ENCODE measurements at regions not wholly inside any gene's neighbourhood (a gene's known extent, or its start where the extent isn't known, plus 50 kb on each side); places are given as distances from the start of the nearest gene placed in this dataset.

DNA sequence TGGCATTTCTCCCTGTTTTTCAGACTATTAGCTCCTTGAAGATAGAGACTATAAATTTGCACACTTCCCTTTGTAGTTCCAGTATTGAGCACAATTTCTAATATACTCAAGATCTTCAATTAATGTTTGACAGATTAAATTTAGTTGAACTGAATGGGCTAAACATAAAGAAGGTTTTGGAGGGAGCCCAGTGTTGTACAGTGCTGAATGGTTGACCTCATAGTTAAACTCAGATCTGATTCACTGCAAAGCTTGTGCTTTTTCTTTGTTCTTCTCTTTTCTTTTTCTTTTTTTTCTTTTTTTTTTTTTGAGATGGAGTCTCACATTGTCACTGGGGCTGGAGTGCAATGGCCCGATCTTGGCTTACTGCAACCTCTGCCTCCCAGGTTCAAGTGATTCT lies 411.7 kb upstream of the ZNF462 start:
- TF ChIP-seq, protein P1, sequence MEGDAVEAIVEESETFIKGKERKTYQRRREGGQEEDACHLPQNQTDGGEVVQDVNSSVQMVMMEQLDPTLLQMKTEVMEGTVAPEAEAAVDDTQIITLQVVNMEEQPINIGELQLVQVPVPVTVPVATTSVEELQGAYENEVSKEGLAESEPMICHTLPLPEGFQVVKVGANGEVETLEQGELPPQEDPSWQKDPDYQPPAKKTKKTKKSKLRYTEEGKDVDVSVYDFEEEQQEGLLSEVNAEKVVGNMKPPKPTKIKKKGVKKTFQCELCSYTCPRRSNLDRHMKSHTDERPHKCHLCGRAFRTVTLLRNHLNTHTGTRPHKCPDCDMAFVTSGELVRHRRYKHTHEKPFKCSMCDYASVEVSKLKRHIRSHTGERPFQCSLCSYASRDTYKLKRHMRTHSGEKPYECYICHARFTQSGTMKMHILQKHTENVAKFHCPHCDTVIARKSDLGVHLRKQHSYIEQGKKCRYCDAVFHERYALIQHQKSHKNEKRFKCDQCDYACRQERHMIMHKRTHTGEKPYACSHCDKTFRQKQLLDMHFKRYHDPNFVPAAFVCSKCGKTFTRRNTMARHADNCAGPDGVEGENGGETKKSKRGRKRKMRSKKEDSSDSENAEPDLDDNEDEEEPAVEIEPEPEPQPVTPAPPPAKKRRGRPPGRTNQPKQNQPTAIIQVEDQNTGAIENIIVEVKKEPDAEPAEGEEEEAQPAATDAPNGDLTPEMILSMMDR (IDR thresholded peaks at IDR 0.05; ENCODE audit: insufficient read depth, missing control alignments): no peak
- FAIRE-seq (no peak), DNase-seq (ENCODE audit: insufficient read length, low spot score) (no peak)

DNA sequence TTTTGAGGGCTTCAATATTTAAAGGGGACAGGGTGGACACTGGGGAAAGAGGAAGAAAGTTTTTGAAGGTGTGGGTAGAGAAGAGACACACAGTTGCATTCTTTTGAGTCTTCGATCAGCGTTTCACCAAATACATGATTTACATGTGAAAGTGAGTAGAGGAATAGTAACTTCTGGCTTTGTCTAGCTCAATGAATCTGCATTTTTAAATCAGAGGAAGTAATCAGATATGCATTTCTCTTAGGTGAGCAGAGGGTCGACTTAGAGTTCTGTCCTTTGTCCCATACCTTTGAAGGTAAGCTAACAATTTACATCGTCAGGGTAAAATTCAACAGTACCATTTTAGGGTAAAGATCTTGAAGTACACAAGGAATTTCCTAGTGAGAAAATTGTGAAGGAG lies 406.4 kb upstream of the ZNF462 start:
- TF ChIP-seq, protein P1 (IDR thresholded peaks at IDR 0.05; ENCODE audit: insufficient read depth, missing control alignments): no peak
- no peak for DNase-seq (ENCODE audit: insufficient read length, low spot score)
- FAIRE-seq: no peak

DNA sequence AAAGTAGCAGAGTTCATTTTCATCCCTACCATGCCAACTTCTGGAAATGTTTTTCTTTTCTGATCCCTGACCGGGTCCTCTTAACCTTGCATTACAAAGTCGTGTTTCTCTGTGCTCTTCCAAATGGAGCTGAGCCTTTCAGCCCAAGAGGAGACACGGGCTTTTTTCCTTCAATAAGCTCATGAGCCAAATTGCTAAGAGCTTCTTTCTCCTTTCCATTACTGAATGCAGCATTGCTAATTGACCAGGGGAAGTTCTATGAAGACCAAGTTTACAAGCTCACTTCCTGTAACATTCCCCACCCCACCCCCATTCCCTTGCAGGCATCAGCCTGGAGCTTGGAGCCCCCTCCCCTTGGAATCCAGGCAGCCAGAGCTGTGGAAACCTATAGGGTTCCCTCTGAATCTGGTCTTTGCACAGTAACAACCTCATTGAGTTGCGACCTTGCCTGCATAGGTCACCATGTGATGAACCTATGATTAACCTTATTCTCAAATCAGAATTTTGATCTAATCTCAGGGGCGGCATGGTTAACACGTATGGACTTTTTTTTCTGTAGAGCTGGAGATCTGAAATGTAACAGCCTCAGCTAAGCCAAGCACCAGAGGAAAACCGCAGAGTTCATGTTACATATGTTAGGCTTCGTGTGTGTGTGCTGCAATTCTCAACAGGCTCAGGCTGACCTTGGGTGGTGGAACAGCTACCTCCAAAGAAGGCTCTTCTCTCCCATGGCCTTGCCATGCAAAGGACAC lies 395.7 kb upstream of the ZNF462 start:
- FAIRE-seq: no peak
- TF ChIP-seq, protein P1 (IDR thresholded peaks at IDR 0.05; ENCODE audit: insufficient read depth, missing control alignments): no peak
- DNase-seq (ENCODE audit: insufficient read length, low spot score): no peak

DNA sequence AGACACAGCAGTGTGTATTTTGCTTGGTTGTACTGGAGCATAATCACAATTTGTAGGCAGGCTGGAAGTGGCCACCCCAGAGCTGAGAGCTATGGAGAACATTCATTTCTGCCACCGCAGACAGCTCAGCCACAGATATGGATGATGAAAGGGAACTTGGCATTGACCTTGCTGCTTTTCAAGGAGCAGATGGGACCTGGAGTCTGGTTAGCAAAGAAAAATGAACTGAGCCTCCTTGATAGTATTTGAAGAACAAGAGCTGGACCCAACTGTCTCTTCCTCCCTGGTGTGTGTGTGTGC lies 395.2 kb upstream of the ZNF462 start:
- DNase-seq (ENCODE audit: insufficient read length, low spot score) (no peak), FAIRE-seq (no peak)
- TF ChIP-seq, protein P1 (IDR thresholded peaks at IDR 0.05; ENCODE audit: insufficient read depth, missing control alignments): no peak

DNA sequence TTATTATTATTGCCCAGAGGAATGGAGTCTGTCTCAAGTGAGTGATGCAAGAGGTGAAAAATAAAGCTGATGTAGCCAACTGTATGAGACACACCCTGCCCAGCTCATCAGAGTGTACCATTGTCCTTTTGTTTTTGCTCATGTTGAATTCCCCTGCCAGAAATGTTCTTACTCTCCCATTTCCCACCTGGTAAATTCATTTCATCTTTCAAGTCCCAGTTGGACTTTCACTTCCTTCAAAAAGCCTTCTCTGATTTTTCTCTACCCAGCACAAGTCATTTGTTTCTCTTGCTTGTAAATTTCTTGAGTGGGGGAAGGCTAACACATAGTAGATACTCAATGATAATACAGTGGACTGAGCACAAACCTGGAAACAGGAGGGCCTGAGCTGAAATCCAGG lies 394.5 kb upstream of the ZNF462 start:
- FAIRE-seq: no peak
- TF ChIP-seq, protein P1 (IDR thresholded peaks at IDR 0.05; ENCODE audit: insufficient read depth, missing control alignments): no peak

DNA sequence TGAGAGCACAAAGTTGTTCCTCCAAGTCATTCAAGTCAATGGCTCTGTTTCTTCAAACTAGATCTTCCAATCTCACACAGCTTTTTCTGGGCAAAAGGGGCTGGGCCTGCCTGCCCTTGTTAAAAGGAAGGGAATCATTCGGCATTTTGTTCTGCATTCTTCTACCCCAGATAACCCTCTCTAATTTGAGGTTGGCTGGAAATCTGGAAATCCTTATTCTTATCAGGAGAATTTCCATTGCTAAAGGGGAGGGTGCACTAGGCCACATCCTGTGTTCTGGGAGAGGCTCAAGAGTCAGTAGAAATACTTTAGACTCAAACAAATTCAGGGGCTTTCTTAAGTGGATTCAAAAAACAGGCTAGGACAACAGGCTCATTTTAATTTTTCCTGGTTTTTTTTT lies 384.7 kb upstream of the ZNF462 start:
- FAIRE-seq: no peak
- TF ChIP-seq, protein P1 (IDR thresholded peaks at IDR 0.05; ENCODE audit: insufficient read depth, missing control alignments): no peak
- no peak for DNase-seq (ENCODE audit: insufficient read length, low spot score)

More for the DNA sequence above, 394.5 kb upstream of the ZNF462 start:
- DNase-seq (ENCODE audit: insufficient read length, low spot score): no peak

DNA sequence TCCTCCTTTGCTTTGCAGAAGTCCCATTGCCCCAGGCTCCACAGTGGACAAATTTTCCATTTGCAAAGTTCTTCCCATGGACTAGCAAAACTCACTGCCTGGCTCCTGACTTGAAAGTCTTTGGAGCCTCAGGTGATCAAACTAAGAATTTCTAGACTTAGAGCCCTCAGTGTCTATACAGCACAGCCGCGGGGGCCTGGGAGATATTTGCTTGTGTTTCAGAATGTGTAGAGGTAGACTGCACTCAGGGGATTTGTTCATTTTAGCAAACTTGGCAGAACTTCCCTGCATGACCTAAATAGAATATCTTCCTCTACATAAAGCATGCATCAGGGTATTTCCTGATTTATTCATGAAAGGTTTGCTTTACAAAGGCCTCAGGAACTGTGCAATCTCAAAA lies 384.2 kb upstream of the ZNF462 start:
- no peak for FAIRE-seq
- TF ChIP-seq, protein P1 (IDR thresholded peaks at IDR 0.05; ENCODE audit: insufficient read depth, missing control alignments): no peak
- DNase-seq (ENCODE audit: insufficient read length, low spot score): no peak
